GM18870 (cell line): ENCODE measurements at regions not wholly inside any gene's neighbourhood (a gene's known extent, or its start where the extent isn't known, plus 50 kb on each side); places are given as distances from the start of the nearest gene placed in this dataset.
"Not testable (repeated sequence)": the region's sequence is repeated elsewhere in the genome, so short reads cannot be mapped to it uniquely, and the experiment has no call there.

ENCODE experiments used
- ATAC-seq: cut with Tn5 transposase; IDR thresholded peaks from one replicate; pipeline ENCODE4 v1.9.1; 2021; ENCODE audit warnings: moderate library complexity; ENCODE audit not compliant: unreplicated experiment

DNA sequence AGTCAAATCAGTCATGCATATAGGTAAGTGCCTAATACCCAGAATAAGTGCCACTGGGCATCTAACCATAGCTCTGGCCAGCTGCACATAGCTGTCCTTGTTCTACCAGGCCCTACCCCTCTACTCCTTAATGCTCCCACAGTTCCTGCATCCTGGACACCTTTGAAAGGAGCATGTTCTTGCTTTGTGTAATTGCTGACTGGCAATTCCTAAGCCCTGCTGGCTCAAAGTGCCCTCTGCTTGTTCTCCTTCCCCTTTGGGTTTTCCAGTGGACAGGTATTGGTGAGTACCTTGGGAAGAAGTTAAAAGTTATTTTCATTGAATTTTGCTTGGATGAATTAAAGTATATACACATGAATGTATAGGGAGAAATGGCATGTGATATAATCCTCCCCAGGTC is 516.4 kb downstream of the ETNK1 start:
- no peak for ATAC-seq

DNA sequence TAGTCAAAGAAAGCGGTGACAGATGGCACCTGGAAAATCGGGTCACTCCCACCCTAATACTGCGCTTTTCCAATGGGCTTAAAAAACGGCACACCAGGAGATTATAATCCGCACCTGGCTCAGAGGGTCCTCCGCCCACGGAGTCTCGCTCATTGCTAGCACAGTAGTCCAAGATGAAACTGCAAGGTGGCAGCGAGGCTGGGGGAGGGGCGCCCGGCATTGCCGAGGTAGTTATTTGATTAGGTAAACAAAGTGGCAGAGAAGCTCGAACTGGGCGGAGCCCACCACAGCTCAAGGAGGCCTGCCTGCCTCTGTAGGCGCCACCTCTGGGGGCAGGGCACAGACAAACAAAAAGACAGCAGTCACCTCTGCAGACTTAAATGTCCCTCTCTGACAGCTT is 521.1 kb downstream of the ETNK1 start:
- not testable (repeated sequence) for ATAC-seq

DNA sequence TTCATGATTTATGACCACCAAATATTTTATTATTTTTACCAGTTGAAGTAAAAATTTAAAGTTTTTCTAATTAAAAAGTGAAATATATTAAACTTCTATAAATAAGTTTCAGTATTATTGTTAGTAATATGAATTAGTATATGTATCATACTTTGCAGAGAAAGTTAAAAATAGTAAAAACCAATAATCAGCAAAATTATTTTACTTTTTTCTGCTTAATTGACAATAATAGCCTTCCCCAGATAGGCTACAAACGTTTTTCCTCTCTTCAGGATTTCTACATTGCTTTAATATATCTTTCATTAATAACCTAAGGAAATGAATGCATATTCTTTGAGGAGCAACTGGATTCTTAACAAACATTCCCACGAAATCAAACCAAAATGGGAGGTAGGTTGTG is 543.5 kb downstream of the ETNK1 start:
- ATAC-seq: no peak

DNA sequence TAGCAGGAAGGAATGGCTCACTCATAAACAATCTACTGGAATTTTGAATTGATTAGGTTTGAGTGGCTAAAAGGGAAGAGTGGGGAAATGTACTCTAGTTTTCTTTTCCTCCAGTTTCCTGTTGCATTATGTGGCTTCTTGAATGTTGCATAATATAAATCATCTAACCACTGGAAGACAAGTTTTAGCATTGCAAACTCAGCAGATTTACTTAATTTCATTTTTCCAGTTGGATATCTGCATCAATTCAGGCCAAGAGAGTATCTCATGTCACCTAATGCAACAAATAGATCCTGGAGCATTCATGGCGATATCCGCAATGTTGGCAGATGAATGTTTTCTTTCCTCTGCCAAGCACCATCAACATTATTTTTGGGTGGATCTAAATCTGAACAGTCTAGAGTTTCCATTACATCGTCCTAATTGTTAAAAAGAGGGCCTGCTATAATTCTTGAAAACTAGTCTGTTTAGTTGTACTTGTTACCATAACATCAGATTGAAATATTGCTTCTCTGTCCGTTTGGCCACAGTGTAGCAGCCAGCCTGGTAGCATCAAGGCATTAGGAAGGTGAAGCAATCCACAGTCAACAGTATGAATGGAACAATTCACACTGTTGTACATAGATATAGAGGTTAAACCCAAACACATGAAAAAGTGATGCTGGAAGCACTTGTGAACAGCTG is 544.2 kb downstream of the ETNK1 start:
- ATAC-seq: no peak

DNA sequence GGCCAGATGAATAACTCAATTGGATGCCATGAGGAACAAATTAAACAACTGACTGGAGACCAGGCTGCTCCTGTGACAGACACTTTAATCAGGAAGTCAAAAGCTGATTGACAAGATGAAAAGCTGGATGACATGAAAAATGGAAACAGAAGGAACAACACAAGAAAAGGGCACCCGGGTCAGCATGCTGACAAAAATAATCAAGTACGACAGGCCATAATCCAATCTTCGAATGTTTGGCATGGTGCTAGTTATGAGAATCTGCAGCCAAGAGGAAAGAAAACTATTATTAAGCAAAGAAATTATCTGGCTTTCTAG is 544.7 kb downstream of the ETNK1 start:
- no peak for ATAC-seq

DNA sequence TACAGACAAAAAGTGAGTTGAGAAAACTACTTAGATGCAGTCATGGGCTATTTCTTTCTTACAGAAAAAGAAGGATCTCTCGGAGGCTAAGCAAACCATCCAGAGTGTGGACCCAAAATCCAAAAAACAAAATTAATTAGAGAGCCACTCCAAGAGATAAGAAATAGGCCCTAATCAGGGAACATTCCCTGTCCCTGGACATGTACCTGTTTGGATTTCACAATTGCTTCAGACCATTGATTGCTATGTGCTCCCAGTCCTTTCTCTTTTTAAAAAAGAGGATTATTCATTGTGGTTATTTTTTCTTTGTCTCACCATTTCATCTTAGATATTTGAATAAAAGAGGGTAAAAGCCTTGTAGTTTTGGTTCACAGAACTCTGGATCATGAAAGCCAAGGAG is 549.9 kb downstream of the ETNK1 start:
- ATAC-seq: no peak

DNA sequence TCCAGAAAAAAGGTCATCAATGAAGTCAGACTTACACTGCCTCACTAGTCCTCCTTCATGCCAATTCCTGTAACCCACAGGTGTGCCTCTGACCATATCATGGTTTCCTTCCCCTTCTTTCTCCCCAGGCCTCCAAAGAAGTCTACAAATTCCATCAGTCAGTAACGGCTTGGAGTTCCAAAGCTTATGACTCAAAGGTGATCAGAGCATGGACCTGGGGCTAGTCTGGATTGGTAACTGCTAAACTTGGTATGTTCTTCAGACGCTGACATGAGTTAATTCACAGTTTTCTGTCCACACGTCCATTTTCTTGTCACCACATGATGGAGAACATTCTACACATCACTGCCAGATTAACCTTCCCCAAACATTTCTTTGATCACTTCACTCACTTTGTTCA is 560.4 kb downstream of the ETNK1 start:
- ATAC-seq: no peak

DNA sequence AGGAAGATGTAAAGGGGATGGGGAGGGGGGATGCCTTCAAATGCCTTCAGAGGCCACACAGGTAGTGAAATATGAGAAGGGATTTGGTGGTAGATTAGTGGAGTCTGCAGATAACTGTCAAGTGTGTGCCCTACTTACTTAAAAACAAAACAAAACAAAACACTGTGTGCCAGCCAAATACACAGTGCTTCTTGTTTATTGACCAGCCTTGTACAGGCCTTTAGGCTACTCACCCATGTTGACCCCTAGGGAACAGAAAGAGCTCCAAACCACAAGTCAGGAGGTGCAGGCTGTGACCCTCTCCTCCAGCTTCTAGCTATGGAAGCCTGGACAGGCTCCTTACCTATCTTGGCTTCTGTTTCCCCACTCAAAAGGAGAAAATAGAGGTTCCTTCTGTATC is 562.0 kb downstream of the ETNK1 start:
- ATAC-seq: no peak

DNA sequence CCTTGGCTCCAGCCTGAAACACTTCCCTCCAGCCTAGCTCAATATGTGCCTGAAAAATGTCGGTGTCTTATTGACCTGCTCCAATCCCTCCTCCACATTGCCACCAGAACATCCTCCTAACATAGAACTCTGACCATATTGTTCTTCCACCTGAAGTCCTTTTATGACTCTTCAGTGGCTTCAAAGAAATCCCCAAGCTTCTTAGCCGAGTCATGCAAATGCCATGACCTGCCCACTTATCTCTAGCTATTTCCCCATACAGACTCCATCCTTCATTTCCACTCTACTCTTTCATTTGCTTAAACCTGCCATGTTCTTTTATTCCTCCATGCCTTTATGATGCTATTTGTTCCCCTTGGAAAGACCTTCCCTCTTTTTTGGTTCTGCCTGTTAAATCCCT is 568.6 kb downstream of the ETNK1 start:
- no peak for ATAC-seq

DNA sequence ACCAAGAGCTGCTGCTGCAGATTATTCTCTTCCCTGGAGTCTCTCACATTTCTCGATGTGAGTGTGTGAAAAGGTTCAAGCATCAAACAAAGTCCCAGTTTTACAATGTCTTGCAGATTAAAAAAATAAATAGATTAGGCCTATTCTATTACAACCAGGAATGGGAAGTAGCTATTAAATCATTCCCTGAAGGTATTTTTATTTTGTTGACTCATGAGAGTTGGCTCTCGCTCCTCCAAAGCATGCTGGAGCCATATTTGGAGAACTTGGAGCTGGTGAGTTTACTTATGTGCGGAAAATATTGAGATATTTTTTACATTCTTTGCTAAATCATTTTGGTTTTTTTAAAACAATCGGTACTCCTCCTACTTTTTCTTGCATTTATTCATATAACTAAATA is 572.3 kb downstream of the ETNK1 start:
- ATAC-seq: no peak

DNA sequence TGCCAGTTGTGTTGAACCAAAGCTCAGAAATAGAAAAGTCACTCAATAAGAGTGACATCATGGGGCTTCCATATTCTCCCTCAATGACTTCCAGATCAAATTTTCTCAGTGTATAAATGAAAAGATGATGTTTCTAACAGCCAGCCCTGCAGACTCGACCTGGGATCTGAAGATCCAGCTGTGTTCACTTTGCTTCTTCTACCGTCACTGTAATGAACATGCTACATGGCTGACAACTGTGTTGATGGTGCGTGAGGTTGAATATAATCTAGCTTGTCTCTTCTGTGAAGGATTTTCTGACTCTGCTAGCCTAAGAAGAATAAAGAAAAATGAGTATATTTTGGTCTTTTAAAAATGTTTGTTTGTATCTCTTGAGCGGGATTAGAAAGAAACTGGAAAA is 577.8 kb downstream of the ETNK1 start:
- no peak for ATAC-seq

DNA sequence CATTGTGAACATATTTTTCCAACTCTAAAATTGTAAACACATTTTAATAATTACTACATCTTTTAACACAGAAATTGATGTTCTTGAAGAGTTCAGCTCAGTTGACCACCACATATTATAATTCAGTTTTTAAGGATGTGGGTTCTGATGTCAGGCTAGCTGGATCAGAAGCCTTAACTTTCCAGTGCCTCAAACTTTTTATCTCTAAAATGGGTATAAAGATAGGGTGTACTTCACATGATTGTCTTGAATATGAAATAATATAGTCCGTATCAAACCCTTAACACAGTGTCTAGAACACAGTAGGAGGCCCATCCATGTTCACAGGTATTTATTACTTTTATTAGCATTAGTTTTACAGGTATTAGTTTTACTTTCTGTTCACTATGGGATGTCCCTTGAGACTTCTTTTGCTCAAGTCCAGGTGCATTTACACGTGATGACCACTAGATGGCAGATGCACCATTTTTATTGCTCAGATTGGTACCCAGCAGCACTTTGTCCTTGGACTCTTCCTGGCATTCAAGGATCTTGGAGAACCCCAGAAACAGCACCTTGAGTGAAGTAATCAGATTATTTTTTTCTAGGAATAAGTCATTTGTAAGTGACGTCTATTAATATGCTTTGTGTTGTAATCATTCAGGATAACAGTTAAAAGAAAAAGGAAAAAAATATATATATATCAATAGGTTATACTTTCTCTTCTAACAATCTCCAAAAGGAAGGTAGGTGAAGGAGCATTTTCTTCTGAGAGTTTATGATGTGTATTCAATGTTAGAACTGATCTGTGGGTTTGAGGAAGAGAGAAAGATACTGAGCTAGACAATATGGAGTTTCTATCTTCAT is 580.2 kb downstream of the ETNK1 start:
- ATAC-seq: peak; percentile 88

DNA sequence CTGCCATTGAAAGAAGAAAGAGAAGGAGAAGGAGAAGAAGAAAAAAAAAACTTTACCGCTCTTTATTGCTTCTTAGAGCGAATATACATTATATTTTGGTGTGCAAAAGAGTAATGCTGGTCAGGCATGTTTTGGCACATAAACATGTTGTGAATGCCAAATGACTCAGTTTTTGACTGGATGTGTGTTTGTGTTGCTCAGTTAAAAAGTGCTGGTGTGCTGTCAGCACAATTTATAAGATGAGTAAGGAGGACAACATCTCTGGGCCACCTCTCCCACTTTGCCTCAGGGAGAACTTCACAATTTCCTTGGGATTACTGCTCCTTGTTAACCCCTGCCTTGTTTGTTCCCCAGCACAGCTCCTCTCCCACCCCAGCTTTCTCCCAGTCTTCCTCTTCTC is 584.8 kb downstream of the ETNK1 start:
- no peak for ATAC-seq

DNA sequence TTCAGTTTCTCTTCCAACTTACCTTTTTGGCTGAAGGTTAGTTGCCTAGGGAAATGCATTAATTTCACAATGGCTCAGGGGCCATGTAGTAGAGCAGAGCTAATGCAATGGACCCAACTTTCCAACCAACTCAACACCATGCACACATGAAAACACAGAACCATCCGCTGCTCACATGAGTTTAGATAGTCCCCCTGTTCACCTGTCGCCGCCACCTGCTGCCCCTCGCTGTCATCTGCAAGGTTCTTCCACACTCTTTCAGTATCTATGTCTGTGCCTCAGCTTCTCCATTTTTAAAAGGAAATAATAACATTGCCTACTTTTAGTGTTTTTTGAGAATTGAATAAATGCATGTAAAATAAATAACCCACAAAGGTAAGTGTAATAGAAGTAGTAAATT is 585.6 kb downstream of the ETNK1 start:
- no peak for ATAC-seq

DNA sequence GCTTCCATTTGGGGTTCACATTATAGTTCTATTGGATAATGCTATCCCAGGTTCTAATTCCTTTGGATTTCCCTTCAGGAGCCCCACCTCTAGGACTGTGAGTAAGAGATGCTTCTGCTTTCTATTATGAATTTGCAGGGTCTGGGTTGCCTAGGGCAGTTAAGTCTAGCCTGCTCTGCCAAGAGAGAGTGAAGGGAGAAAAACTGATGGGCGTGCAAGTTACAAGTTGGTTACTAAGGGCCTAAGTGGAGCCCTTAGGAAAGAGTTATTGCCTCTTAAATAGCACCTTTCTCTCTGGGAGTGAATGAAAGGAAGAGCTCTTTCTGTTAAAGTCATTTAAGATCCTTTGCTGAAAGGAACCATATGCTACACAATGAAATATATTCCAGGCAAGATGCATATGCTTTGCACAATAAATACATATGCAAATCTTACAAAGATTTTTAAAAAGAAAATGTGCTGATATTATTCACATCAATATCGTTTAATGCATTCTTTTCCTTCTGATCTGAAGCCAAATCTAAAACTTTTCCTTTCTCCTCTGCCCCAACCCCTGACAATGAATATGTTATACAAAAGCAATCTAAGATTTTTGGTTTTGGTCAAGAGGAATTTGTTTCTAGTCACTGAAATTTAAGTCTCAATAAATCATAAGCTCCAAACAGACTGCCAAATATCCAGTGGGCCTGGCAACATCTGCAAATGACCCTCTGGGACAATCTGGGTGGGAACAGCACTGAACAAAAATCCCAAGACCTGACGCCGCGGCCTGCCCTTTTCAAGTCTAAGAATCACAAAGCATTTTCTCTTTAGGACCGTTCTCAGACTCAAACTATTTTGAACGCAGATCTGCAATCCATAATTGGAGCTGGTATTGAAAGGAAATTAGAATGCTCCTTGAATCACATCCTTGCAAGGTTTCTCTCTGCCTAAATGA is 586.7 kb downstream of the ETNK1 start:
- ATAC-seq: no peak

DNA sequence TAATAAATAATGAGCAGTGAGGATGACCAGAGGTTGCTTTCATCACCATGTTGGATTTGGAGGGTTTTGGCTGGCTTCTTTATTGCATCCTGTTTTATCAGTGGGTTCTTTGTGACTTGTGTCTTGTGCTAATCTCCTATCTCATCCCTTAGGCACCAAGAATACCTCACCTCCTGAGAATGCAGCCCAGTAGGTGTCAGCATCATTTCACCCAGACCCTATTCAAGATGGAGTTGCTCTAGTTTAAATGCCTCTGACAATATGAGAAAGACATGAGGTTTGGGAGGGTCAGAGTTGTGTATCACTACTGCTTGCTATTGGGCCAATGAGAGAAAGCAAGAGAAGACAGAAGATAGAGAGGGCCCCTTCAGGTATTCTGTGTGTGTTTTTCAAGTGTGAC is 592.2 kb downstream of the ETNK1 start:
- no peak for ATAC-seq

DNA sequence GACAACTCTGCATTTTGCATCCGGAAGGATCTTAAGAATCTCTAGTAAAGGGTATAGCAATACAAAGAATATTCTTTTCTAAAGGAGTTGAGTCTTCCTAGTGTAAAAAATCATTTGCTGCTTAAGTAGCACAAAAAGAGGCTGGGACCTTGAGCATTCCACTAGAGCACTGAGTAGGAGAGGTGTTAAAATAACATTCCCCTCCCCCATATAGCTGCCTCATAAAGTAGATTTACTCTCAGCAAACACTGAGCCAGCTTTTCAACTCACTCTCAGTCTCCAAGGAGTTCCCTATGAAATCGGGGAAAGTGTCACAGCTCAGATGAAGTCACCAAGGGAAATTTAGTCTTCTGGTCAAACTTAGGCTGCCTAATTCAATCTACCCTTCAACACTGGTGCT is 592.7 kb downstream of the ETNK1 start:
- ATAC-seq: no peak

DNA sequence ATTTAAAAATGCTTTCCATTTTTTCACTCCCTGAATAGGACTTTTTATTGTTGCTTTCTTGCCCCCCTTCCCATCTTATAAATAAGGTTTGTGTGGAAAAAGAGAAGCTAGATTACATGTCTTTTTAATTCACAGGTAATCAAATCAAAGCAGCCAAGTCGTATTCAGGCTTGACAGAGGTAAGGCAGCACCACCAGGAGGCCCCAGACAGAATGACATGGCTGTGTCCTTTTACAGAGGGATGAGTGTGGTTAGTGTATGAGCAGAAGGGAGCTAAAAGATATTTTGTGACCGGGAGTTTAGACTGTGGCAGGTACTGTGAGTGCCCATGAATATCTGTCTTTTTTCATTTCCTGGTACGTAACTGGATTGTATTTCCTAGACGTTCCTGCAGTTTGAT is 596.1 kb downstream of the ETNK1 start:
- ATAC-seq: no peak

DNA sequence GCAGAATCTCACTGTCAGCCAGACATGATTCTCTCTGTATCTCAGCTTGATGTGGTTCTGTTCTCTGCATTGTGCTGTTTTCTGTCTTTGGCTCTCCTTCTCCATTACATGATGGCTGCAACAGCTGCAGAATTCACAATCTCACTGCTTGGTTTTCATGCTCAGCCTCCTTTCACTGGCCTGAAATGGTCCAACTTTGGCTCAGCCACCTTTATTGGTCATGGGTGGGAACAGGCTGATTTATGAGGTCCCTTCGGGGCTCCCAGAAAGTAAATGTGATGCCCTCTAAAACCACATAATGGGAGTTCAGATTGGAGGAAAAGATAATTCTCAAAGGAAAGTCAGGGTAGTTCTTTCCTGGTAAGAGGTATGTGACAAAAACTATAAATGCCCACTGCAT is 597.0 kb downstream of the ETNK1 start:
- ATAC-seq: no peak

DNA sequence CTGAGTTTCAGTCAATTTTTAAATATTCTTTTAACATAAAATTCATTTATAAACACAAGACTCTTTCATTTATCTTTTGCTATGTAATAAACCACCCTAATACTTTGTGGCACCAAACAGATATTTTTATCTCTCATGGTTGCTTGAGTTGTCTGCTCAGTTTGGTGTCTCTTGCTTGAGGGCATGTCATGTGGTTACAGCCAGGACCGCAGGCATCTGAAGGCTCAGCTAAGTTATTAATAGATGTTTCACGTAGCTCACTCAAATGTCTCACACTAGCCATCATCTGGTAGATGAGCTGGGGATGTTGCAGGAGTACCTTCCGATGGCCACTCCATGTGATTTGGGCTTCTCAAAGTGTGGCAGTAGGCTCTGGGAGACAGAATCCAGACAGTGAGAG is 597.8 kb downstream of the ETNK1 start:
- ATAC-seq: no peak

DNA sequence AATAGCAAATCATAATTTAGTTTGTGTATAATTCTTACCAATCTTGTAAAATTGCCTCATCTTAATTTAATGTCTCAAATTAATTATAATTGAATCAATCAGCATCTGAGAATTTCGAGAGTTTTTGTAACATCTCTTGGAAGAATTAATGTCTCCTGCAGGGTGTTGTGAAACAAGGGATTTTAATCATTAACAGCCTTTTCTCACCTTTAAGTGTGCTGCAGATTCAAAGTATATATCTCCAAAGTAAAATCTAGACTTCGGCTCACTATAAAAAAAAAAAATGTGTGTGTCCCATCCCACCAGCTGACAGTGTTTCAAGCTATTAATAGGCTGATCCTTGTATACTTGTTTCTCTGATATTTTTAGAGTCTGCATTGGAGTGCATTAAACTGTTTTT is 603.1 kb downstream of the ETNK1 start:
- ATAC-seq: no peak

DNA sequence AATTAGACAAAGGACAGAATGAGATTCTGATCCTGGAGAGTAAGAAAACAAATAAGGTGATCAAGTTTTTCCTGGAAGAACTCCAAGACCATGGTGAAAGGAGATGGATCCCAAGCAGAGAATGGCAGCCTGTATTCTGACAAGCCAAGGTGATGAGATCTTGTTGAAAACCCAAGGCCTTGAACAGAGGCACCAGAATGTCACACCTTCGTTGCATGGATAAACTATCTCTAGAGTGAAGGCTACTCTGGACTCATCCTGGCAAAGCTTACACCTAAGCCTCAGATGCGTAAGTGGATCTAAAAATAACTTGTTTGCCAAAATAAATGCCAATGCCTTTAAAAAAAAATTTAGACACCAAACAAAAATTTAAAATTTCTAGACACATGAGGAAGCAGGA is 605.9 kb downstream of the ETNK1 start:
- ATAC-seq: no peak
